GM12891 (cell line): ENCODE measurements at regions not wholly inside any gene's neighbourhood (a gene's known extent, or its start where the extent isn't known, plus 50 kb on each side); places are given as distances from the start of the nearest gene placed in this dataset.

ENCODE experiments used
- DNase-seq: peaks from one replicate; pipeline ENCODE4 v3.0.0; 2011; ENCODE audit warnings: low spot score; ENCODE audit not compliant: insufficient read length
- FAIRE-seq: peaks from 2 replicates; lab custom pipeline; 2011; peaks lifted over from hg19 to GRCh38; lab: Jason Lieb, UNC
- PAX5 ChIP-seq: IDR thresholded peaks from 2 replicates; pipeline ENCODE4 v1.6.1; 2011; ENCODE audit warnings: low read length, moderate library complexity, mild to moderate bottlenecking; ENCODE audit not compliant: insufficient read depth, severe bottlenecking
- POLR2A ChIP-seq: IDR thresholded peaks from 2 replicates; pipeline ENCODE4 v1.6.1; 2011; ENCODE audit warnings: low read depth, low read length, control low read depth
- POLR2AphosphoS5 ChIP-seq: IDR thresholded peaks from 2 replicates; pipeline ENCODE4 v1.6.1; 2011; ENCODE audit warnings: low read depth, low read length, control low read depth
- POU2F2 ChIP-seq: IDR thresholded peaks from 2 replicates; pipeline ENCODE4 v1.6.1; 2011; ENCODE audit warnings: low read depth, mild to moderate bottlenecking, control low read depth, low read length, moderate library complexity
- SPI1 ChIP-seq: IDR thresholded peaks from 2 replicates; pipeline ENCODE4 v1.6.1; 2011; ENCODE audit warnings: low read depth, low read length, control low read depth
- TAF1 ChIP-seq: IDR thresholded peaks from 2 replicates; pipeline ENCODE4 v1.6.1; 2011; ENCODE audit warnings: low read depth, low read length, control low read depth

GRCh38 chr9:30800421-30800820 is 1584.0 kb upstream of the ACO1 start:
- FAIRE-seq = no peak
- DNase-seq = no peak

DNA sequence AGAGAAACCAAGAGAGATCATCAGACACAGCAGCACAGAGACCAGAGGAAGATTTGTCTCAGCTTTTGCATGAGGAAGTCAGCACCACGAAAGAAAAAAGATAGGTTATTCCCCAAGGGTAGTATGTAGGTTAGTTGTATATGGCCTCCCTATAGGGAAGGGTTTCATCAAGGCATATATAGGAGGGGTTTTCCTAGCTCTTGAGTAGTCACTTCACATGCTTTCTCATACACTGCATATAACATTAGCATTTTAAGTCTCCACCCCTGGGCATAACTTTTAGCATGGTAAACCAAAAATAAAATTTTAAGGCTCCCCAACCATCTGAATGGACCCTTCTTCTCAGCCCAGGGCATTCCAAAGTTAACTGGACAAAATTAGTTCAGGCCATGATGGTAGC is 1571.6 kb upstream of the ACO1 start:
- no peak for FAIRE-seq
- no peak for DNase-seq
- TF ChIP-seq TAF1 = no peak

More at GRCh38 chr9:30800421-30800820, 1584.0 kb upstream of the ACO1 start:
- TF ChIP-seq PAX5 (no peak), POLR2A (no peak), SPI1 (no peak), POU2F2 (no peak), TAF1 (no peak), POLR2AphosphoS5 (no peak)

GRCh38 chr9:30815585-30815984 is 1568.9 kb upstream of the ACO1 start:
- DNase-seq (no peak), FAIRE-seq (no peak)
- TF ChIP-seq TAF1 (no peak), SPI1 (no peak), PAX5 (no peak), POU2F2 (no peak), POLR2A (no peak), POLR2AphosphoS5 (no peak)

DNA sequence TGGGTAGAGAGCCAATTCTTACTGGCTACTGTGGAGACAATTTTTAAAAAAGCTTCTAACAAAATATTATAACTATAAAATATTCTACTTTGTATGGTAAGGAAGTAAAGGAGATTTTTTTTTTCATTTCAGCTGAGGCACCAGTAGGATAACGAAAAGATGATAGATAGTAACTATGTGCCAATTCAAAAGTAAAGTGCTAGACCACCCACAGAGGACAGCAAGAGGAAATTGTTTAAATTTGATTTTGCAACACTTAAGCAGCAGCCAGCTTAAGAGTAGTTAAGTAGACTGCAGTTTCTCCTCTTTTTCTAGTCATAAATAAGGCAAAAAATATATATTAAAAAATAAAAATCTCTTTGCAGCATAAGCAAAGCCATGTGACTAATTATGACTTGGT is 1539.3 kb upstream of the ACO1 start:
- DNase-seq (no peak), FAIRE-seq (no peak)
- TF ChIP-seq POU2F2 (no peak), PAX5 (no peak), TAF1 (no peak), POLR2A (no peak), SPI1 (no peak), POLR2AphosphoS5 (no peak)

DNA sequence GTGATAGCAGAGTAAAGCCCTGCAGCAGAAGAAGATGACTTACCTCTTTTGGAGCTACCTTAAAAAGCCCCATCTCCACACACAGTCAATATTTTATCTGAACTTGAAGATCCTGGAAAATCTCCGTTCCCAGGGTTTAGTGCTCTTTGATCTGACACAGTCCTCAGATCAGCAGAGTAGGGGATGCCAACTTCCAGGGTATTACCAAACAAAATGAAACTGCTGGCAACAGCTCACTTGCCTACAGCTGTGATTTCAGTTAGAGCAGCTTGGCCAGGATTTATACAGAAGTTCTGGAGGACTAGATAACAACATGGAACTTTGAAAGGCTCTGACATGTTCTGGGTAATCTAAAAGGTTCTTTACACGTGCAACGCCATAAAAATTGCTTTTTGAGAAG is 1537.8 kb upstream of the ACO1 start:
- no peak for DNase-seq
- no peak for TF ChIP-seq SPI1
- TF ChIP-seq POLR2A = no peak
- TF ChIP-seq PAX5 = no peak
- FAIRE-seq = no peak

GRCh38 chr9:30851600-30851999 is 1532.8 kb upstream of the ACO1 start:
- FAIRE-seq = no peak
- DNase-seq = no peak
- no peak for TF ChIP-seq POLR2AphosphoS5
- no peak for TF ChIP-seq POU2F2
- no peak for TF ChIP-seq TAF1
- no peak for TF ChIP-seq POLR2A
- no peak for TF ChIP-seq PAX5
- no peak for TF ChIP-seq SPI1

GRCh38 chr9:30900706-30901105 is 1483.7 kb upstream of the ACO1 start:
- no peak for DNase-seq
- FAIRE-seq = no peak
- TF ChIP-seq POLR2A (no peak), SPI1 (no peak), POLR2AphosphoS5 (no peak), PAX5 (no peak), TAF1 (no peak), POU2F2 (no peak)

GRCh38 chr9:30913331-30913730 is 1471.1 kb upstream of the ACO1 start:
- DNase-seq (no peak), FAIRE-seq (no peak)
- TF ChIP-seq POLR2A (no peak), POU2F2 (no peak), POLR2AphosphoS5 (no peak), TAF1 (no peak), SPI1 (no peak), PAX5 (no peak)

DNA sequence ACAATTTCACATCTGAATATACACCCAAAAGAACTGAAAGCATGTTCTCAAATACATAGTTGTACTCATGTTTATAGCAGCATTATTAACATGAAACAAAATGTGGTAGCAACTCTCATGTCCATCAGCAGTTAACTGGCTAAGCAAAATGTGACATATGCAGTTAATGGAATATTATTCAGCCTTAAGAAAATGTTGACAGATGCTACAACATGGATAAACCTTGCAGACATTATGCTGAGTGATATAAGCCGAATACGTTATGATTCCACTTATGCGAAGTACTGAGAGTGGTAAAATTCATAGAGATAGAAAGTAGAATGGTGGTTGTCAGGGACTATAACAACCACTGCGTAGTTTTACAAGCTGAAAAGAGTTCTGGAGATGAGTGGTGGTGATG is 1469.0 kb upstream of the ACO1 start:
- DNase-seq (no peak), FAIRE-seq (no peak)
- TF ChIP-seq POU2F2 = no peak
- TF ChIP-seq PAX5 = no peak
- no peak for TF ChIP-seq SPI1
- TF ChIP-seq POLR2A = no peak
- TF ChIP-seq TAF1 = no peak
- TF ChIP-seq POLR2AphosphoS5 = no peak

- FAIRE-seq (no peak), DNase-seq (no peak)
- TF ChIP-seq POLR2AphosphoS5 = no peak
- no peak for TF ChIP-seq SPI1
- TF ChIP-seq PAX5 = no peak
- TF ChIP-seq TAF1 = no peak
- TF ChIP-seq POU2F2 = no peak
- no peak for TF ChIP-seq POLR2A
Measured at GRCh38 chr9:30925126-30925525, 1459.3 kb upstream of the ACO1 start.

DNA sequence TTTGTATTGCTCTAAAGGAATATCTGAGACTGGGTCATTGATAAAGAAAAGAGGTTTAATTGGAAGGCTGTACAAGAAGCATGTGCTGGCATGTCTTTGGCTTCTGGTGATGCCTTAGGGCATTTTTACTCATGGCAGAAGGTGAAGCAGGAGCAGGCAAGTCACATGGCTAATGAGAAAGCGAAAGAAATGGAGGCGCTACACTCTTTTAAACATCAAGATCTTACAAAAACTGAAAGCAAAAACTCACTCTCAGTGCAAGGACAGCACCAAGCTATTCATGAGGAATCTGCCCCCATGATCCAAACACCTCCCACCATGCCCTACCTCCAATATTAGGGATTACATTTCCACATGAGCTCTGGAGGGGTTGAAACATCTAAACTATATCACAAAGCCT is 1458.8 kb upstream of the ACO1 start:
- TF ChIP-seq PAX5 = no peak
- TF ChIP-seq POU2F2 = no peak
- DNase-seq (no peak), FAIRE-seq (no peak)
